Natural killer cell treated with Interleukin-12 subunit alpha and Interleukin-12 subunit beta and Interleukin-15 and Interleukin-18, amount 100 ng/mL, for 72 hours (primary cell): ENCODE measurements at regions not wholly inside any gene's neighbourhood (a gene's known extent, or its start where the extent isn't known, plus 50 kb on each side); places are given as distances from the start of the nearest gene placed in this dataset.

Source experiments
- ATAC-seq, 2 donors: fragments of 150-1000 bp; cut with Tn5 transposase in 1 of 2; sonication (Bioruptor Pico), chemical (Tn5 transposase) in 1 of 2; 2 replicates each; pipeline ENCODE4 v1.10.0; 2021
- DNase-seq: peaks from one replicate; pipeline ENCODE4 v3.0.0; 2022; ENCODE audit warnings: low spot score
- H3K27ac Mint-ChIP-seq, 2 donors: 1 replicate in 1 of 2; 2 replicates in 1 of 2; pipeline ENCODE4 v1.8.0; 2022; ENCODE audit warnings: mixed read lengths in 2 of 2, mild to moderate bottlenecking in 1 of 2, moderate library complexity in 1 of 2
- H3K27me3 Mint-ChIP-seq, 2 donors: 1 replicate in 1 of 2; 2 replicates in 1 of 2; pipeline ENCODE4 v1.8.0; 2022; ENCODE audit warnings: mixed read lengths in 2 of 2
- H3K36me3 Mint-ChIP-seq: one replicate; pipeline ENCODE4 v1.8.0; 2022; ENCODE audit warnings: mixed read lengths
- H3K4me1 Mint-ChIP-seq, 2 donors: 1 replicate in 1 of 2; 2 replicates in 1 of 2; pipeline ENCODE4 v1.8.0; 2022; ENCODE audit warnings: low read depth in 2 of 2, mixed read lengths in 2 of 2, mild to moderate bottlenecking in 1 of 2
- H3K4me3 Mint-ChIP-seq: one replicate; pipeline ENCODE4 v1.8.0; 2022; ENCODE audit warnings: mixed read lengths
- H3K9me3 Mint-ChIP-seq: 2 replicates; pipeline ENCODE4 v1.8.0; 2022; ENCODE audit warnings: mixed read lengths

DNA sequence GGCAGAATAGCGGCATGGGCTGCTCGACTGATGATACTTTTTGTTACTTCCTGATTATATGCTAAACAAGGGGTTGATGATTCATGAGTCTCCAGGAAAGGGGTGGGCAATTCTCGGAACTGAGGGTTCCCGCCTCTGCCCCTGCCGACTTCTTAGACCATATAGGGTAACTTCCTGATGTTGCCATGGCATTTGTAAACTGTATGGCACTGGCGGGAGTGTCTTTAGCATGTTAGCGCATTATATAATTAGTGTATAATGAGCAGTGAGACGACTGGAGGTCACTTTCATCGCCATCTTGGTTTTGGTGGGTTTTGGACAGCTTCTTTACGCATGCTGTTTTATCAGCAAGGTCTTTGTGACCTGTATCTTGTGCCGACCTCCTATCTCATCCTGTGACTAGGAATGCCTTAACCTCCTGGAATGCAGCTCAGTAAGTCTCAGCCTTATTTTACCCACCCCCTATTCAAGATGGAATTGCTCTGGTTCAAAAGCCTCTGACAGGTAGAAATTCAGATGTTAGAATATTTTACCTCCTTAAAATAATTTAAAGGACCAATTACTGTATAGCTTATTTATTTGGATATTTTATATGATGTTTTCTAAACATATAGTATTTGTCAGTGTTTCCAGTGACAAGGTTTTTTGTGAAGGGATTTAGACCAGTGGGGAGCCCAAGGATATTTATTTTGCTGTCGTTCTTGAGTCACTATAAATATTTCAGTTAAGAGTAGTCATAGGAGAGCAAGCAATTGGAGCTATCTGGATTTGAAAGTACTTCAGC lies 90.1 kb upstream of the PIK3CG start:
- ATAC-seq: no peak
- Mint-ChIP-seq H3K36me3 (no peaks in the 10 kb centered on the region), H3K4me3 (no peak overlapping the region), H3K9me3 (no peaks in the 10 kb centered on the region), H3K4me1 (no peaks in the 10 kb centered on the region), H3K27ac (no peak overlapping the region), H3K27me3 (peaks cover 12 to 18% of the 10 kb centered on the region in 2 donors)
- no peak for DNase-seq

DNA sequence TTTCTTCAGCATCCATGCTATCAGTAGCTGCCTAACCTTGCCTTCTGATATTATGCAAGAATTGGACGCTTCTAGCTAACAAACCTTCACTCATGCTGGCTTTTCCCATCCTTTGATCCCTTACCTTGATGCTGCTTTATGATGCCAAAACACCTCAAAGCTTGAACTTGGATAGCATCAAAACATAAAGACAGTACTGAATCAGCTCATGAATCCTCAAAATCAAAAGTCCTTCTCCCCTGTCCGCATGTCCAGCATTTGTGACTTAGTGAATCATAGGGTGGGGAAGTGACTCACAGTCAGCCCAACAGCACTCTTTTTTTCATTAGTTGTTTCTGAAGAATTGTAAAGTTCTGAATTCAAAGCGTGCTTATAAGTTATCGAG lies 89.5 kb upstream of the PIK3CG start:
- Mint-ChIP-seq H3K9me3 (no peaks in the 10 kb centered on the region), H3K27ac (no peak overlapping the region), H3K4me1 (no peaks in the 10 kb centered on the region), H3K4me3 (no peak overlapping the region), H3K36me3 (no peaks in the 10 kb centered on the region), H3K27me3 (peaks cover 12 to 18% of the 10 kb centered on the region in 2 donors)
- ATAC-seq: no peak
- no peak for DNase-seq

DNA sequence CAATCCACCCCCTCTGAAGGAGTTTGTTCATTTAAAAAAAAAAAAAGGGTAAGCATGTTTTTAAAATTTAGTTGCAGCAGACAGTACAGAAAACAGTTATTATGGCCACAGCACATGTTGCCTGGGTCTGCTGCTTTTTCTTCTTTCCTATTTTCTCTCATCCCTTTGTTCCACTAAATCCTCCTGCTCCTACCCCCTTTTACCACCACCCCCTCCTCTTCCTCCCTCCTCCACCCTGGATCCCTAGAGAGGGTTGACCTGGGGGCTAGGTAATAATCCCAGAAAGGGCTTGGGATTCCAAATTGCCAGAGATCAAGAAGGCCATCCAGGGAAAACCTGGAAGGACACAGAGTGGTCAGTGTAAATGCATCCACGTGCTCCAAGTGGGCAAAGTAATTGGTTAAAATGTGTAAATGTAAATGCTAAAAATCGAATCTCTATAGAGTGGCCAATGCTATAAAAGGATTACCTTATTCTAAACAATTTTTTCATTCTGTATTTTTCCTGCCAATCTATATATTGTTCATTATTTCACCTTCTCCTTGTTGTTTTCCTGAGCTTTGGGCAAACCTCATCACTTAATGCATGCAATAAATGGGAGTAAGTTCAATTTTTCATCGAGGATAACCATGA lies 89.0 kb upstream of the PIK3CG start:
- Mint-ChIP-seq H3K4me1 (no peaks in the 10 kb centered on the region), H3K27ac (no peak overlapping the region), H3K36me3 (no peaks in the 10 kb centered on the region), H3K4me3 (no peak overlapping the region), H3K27me3 (peaks cover 12 to 18% of the 10 kb centered on the region in 2 donors), H3K9me3 (no peaks in the 10 kb centered on the region)
- ATAC-seq (no peak), DNase-seq (no peak)

DNA sequence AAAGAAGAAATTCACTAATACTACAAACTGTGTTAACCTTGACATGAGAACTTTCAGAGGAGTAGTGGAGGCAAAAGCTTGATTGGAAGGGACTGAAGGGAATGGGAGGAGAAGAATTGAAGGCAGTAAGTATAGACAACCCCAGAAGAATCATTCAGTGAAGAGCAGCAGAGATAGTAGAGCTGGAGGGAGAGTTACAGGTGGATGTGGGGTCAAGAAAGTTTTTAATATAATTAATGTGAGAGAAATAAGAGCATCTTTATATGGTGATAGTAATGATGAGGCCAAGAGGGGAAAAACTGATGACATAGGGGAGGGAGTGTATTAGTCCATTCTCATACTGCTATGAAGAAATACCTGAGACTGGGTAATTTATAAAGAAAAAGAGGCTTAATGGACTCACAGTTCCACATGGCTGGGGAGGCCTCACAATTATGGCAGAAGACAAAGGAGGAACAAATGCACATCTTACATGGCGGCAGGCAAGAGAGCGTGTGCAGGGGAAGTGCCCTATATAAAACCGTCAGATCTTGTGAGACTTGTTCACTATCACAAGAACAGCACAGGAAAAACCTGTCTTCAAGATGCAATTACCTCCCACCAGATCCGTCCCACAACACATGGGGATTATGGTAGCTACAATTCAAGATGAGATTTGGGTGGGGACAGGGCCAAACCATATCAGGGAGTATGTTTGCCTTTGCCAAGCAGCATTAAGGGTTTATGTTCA lies 88.3 kb upstream of the PIK3CG start:
- DNase-seq: no peak
- H3K36me3 Mint-ChIP-seq: no peaks in the 10 kb centered on the region
- H3K27me3 Mint-ChIP-seq: peaks cover 12 to 18% of the 10 kb centered on the region in 2 donors
- H3K4me1 Mint-ChIP-seq: no peaks in the 10 kb centered on the region
- no peak for ATAC-seq
- no peak overlapping the region for H3K4me3 Mint-ChIP-seq
- H3K9me3 Mint-ChIP-seq: no peaks in the 10 kb centered on the region
- no peak overlapping the region for H3K27ac Mint-ChIP-seq

DNA sequence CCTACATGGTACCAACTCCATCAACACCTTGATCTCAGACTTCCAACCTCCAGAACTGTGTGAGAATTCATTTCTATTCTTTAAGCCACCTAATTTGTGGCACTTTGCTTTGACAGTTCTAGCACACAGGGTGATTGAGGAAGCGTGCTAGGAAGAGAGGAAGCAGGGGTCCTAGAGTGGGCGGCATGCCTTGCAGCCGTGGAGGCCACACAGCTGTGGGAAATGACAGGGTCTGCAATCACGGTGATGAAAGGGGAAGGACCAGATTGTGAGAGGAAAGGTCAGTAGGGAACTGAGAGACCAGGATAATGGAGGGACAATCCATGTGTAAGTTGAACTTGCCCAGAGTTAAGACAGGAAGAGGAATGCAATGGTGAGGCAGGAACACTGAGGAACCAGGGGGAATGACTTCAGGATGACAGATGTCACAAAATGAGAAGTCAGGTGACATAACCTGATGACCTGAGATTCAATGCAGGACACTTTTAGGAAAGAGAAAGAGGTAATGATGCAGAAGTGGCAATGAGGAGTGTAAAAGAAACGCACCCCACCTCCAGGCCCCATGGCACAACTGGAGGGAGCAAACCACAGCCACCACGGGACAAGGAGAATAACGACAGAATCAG lies 87.3 kb upstream of the PIK3CG start:
- no peak for DNase-seq
- Mint-ChIP-seq H3K27me3 (peaks cover 12 to 18% of the 10 kb centered on the region in 2 donors), H3K4me3 (no peak overlapping the region), H3K27ac (no peak overlapping the region), H3K9me3 (no peaks in the 10 kb centered on the region), H3K36me3 (no peaks in the 10 kb centered on the region), H3K4me1 (no peaks in the 10 kb centered on the region)
- ATAC-seq: no peak

DNA sequence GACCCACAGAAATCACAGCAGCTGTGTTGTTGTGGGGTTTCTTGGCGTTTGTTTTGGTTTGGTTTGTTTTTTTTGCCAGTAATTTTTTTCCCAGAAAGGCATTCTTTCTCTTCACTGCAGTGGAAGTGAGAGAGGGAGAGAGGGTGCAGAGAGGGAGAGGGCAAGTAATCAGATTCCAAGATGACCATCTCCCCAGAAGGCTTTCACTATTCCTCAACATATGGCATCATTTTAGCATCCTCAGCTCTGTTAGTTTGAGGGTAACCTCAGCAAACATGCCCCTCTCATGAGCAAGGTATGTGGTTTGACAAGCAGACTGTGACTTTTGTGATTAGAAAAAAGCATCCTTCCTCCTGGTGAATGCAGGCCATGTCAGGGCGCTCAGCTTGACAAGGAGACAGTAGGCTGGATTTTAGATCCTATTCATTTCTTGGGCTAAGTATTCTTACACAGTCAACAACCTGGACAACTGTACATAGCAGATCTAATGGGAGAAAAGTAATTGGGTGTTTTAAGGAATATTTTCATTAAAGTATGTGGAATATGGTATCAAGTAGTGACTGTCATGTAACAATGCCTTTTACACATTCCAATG lies 86.3 kb upstream of the PIK3CG start:
- ATAC-seq: no peak
- H3K27ac Mint-ChIP-seq: no peak overlapping the region
- no peak overlapping the region for H3K4me3 Mint-ChIP-seq
- no peaks in the 10 kb centered on the region for H3K9me3 Mint-ChIP-seq
- no peak for DNase-seq
- H3K27me3 Mint-ChIP-seq: peaks cover 12 to 18% of the 10 kb centered on the region in 2 donors
- H3K36me3 Mint-ChIP-seq: no peaks in the 10 kb centered on the region
- H3K4me1 Mint-ChIP-seq: no peaks in the 10 kb centered on the region

- Mint-ChIP-seq H3K4me1 (no peaks in the 10 kb centered on the region), H3K27ac (no peak overlapping the region), H3K27me3 (peaks cover 12% of the 10 kb centered on the region in 2 donors), H3K4me3 (no peak overlapping the region), H3K36me3 (no peaks in the 10 kb centered on the region), H3K9me3 (no peaks in the 10 kb centered on the region)
- ATAC-seq: no peak
- DNase-seq: no peak
Measured at GRCh38 chr7:106779877-106780276, 85.2 kb upstream of the PIK3CG start.

DNA sequence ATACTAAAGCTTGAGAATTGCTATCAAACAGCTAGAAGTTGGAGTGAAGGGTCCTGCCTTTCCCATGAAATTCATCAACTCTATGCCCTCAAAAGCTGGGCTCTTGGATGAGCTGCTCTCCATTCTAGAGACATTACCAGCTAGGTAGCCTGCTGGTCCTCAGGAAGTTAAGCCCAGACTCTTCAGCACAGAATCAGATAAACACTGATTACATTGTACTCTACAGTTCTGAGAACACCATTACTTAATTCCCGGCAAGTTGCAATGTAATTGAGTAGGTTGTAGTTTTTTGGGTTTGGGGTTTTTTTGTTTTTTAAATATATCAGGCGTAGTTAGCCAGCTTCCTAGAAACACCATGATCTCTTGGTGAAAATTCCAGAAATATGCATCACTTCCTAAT lies 84.1 kb upstream of the PIK3CG start:
- no peak overlapping the region for H3K4me3 Mint-ChIP-seq
- H3K27me3 Mint-ChIP-seq: peaks cover 9 to 11% of the 10 kb centered on the region in 2 donors
- no peak overlapping the region for H3K27ac Mint-ChIP-seq
- no peaks in the 10 kb centered on the region for H3K9me3 Mint-ChIP-seq
- no peaks in the 10 kb centered on the region for H3K36me3 Mint-ChIP-seq
- DNase-seq (no peak), ATAC-seq (no peak)
- no peaks in the 10 kb centered on the region for H3K4me1 Mint-ChIP-seq

DNA sequence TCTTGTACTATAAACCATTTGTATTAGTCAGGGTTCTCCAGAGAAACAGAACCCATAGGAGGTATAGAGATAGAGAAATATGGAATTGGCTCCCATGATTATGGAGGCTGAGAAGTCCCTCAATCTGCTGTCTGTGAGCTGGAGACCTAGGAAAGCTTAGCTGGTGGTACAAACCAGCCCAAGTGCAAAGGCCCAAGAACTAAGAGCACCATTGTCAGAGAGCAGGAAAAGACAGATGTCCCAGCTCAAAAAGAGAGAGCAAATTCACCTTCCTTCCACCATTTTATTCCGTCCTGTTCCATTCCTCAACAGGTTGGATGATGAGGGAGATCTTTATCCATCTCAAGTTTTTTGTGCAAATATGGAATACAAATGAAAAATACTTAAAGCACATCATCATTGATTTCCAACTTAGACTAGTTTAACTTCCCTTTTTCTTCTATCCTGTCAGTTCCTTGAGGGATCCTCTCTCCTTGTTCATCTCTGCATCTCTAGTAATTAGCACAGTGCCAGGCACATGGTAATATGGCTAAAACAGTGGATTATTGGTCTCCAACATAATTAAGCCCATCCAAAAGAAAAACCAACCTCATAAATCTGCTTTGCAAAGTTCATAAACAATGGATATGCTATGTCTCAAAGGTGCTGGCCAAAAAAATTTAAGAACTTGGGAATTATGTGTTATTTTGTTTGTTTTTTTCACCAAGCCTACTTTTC lies 83.1 kb upstream of the PIK3CG start:
- no peak for ATAC-seq
- no peak overlapping the region for H3K4me3 Mint-ChIP-seq
- no peaks in the 10 kb centered on the region for H3K4me1 Mint-ChIP-seq
- no peaks in the 10 kb centered on the region for H3K36me3 Mint-ChIP-seq
- no peaks in the 10 kb centered on the region for H3K9me3 Mint-ChIP-seq
- H3K27me3 Mint-ChIP-seq: peaks cover 0 to 2% of the 10 kb centered on the region in 2 donors
- DNase-seq: no peak
- no peak overlapping the region for H3K27ac Mint-ChIP-seq

DNA sequence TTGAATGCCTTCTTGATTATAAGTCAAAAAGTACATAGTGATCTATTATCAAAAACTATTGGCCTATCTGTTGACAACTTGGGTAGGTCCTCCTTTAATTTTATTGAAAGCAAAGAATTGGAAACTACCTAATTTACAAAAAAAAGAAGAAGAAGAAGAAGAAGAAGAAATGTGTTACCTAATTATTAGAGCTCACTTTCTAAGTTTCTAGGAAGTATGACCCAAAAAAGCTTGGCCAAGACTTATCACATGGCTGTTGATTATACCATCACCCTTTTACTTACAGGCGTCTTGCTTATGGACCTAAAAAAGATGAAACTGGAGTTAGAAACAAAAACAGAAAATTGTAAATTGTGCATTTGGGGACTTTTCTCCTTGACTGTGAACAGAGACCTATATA lies 81.8 kb upstream of the PIK3CG start:
- H3K27me3 Mint-ChIP-seq: peaks cover 4 to 6% of the 10 kb centered on the region in 2 donors
- H3K4me1 Mint-ChIP-seq: no peaks in the 10 kb centered on the region
- DNase-seq: no peak
- no peak overlapping the region for H3K4me3 Mint-ChIP-seq
- ATAC-seq: no peak
- H3K9me3 Mint-ChIP-seq: no peaks in the 10 kb centered on the region
- H3K27ac Mint-ChIP-seq: no peak overlapping the region
- H3K36me3 Mint-ChIP-seq: no peaks in the 10 kb centered on the region

- Mint-ChIP-seq H3K4me1 (no peaks in the 10 kb centered on the region), H3K4me3 (no peak overlapping the region), H3K9me3 (no peaks in the 10 kb centered on the region), H3K27ac (no peak overlapping the region), H3K27me3 (peaks cover 6 to 14% of the 10 kb centered on the region in 2 donors), H3K36me3 (no peaks in the 10 kb centered on the region)
- ATAC-seq (no peak), DNase-seq (no peak)
Measured at GRCh38 chr7:106788637-106789036, 76.4 kb upstream of the PIK3CG start.

- no peak overlapping the region for H3K27ac Mint-ChIP-seq
- H3K27me3 Mint-ChIP-seq: peaks cover 6 to 14% of the 10 kb centered on the region in 2 donors
- ATAC-seq: no peak
- no peaks in the 10 kb centered on the region for H3K36me3 Mint-ChIP-seq
- H3K4me3 Mint-ChIP-seq: no peak overlapping the region
- no peak for DNase-seq
- no peaks in the 10 kb centered on the region for H3K9me3 Mint-ChIP-seq
- H3K4me1 Mint-ChIP-seq: peaks cover 5 to 8% of the 10 kb centered on the region in 2 donors
Measured at GRCh38 chr7:106791526-106791925, 73.6 kb upstream of the PIK3CG start.
